ENCODE measurements at regions not wholly inside any gene's neighbourhood (a gene's known extent, or its start where the extent isn't known, plus 50 kb on each side); places are given as distances from the start of the nearest gene placed in this dataset.

DNA sequence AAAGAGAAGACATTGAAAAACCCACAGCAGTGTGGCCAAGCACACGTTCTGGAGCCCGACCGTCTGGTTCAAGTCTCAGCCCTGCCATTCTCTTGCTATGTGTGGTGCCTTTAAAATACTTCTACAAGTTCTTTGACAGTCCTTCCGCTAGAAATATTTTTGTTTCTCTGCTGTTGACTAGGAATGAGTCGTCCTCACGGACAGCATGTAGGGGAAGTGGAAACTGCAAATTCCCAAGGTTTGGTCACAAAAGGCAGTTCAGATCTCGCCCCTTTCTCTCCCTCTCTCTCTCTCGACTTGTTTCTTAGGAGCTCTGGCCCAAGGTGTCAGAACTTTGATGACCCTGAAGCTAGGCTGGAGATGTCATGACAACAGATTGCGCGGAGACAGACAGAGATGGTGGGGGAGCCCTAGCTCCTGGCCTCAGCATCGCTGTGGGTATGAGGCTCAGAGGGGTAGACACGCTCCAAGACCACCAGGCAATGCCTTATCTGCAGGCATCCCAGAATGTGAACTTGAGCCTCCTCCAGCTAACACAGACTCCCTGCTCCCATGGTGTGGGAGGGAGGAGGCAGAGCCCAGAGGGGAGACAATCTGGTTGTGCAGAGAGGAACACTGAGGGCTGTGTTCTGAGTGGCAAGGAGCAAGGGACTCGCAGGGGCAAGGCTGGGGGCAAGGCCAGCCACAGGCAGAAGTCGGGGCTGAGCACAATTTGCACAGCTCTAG lies 368.9 kb upstream of the SULF2 start:
- no peak overlapping the region for H3K9ac ChIP-seq (ENCODE audit: low read length in 3 of 3)
- DNase-seq (no peak), FAIRE-seq (no peak)
- H3K27me3 ChIP-seq (ENCODE audit: control insufficient read depth, insufficient read depth, low read length): no peaks in the 10 kb centered on the region
- H3K36me3 ChIP-seq (ENCODE audit: control insufficient read depth in 2 of 3, insufficient read depth in 3 of 3, low read length in 3 of 3): no peaks in the 10 kb centered on the region
- H3K4me3 ChIP-seq (ENCODE audit: low read length in 3 of 3): no peak overlapping the region
- intact Hi-C loops (cut with DNase I): no loop called here
- peaks cover 0 to 6% (median 0%) of the 10 kb centered on the region in 3 donors for H3K9me3 ChIP-seq (ENCODE audit: control insufficient read depth in 2 of 3, insufficient read depth in 1 of 3, low read length in 3 of 3)
- no peaks in the 10 kb centered on the region for H3K4me1 ChIP-seq (ENCODE audit: control insufficient read depth in 2 of 3, insufficient read depth in 2 of 3, low read depth in 1 of 3, low read length in 3 of 3)
- no peak overlapping the region for H3K27ac ChIP-seq (ENCODE audit: low read depth in 2 of 2, low read length in 2 of 2)
- TF ChIP-seq, protein P1, sequence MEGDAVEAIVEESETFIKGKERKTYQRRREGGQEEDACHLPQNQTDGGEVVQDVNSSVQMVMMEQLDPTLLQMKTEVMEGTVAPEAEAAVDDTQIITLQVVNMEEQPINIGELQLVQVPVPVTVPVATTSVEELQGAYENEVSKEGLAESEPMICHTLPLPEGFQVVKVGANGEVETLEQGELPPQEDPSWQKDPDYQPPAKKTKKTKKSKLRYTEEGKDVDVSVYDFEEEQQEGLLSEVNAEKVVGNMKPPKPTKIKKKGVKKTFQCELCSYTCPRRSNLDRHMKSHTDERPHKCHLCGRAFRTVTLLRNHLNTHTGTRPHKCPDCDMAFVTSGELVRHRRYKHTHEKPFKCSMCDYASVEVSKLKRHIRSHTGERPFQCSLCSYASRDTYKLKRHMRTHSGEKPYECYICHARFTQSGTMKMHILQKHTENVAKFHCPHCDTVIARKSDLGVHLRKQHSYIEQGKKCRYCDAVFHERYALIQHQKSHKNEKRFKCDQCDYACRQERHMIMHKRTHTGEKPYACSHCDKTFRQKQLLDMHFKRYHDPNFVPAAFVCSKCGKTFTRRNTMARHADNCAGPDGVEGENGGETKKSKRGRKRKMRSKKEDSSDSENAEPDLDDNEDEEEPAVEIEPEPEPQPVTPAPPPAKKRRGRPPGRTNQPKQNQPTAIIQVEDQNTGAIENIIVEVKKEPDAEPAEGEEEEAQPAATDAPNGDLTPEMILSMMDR (IDR thresholded peaks at IDR 0.05; ENCODE audit: borderline replicate concordance, extremely low read depth, insufficient read depth): no peak

GRCh38 chr20:48153523-48153922 lies 368.2 kb upstream of the SULF2 start:
- DNase-seq (peak in 4 of 5 donors; percentile 70 to 80 (median 76)), FAIRE-seq (no peak)
- intact Hi-C loops (cut with DNase I): no loop called here
- Histone ChIP-seq H3K9me3 (ENCODE audit: control insufficient read depth in 2 of 3, insufficient read depth in 1 of 3, low read length in 3 of 3) (peaks cover 0 to 6% (median 0%) of the 10 kb centered on the region in 3 donors), H3K27me3 (ENCODE audit: control insufficient read depth, insufficient read depth, low read length) (no peaks in the 10 kb centered on the region), H3K4me1 (ENCODE audit: control insufficient read depth in 2 of 3, insufficient read depth in 2 of 3, low read depth in 1 of 3, low read length in 3 of 3) (no peaks in the 10 kb centered on the region), H3K27ac (ENCODE audit: low read depth in 2 of 2, low read length in 2 of 2) (no peak overlapping the region), H3K4me3 (ENCODE audit: low read length in 3 of 3) (no peak overlapping the region), H3K9ac (ENCODE audit: low read length in 3 of 3) (no peak overlapping the region), H3K36me3 (ENCODE audit: control insufficient read depth in 2 of 3, insufficient read depth in 3 of 3, low read length in 3 of 3) (no peaks in the 10 kb centered on the region)
- TF ChIP-seq, protein P1 (IDR thresholded peaks at IDR 0.05; ENCODE audit: borderline replicate concordance, extremely low read depth, insufficient read depth): no peak

- Histone ChIP-seq H3K4me3 (ENCODE audit: low read length in 3 of 3) (no peak overlapping the region), H3K36me3 (ENCODE audit: control insufficient read depth in 2 of 3, insufficient read depth in 3 of 3, low read length in 3 of 3) (no peaks in the 10 kb centered on the region), H3K27me3 (ENCODE audit: control insufficient read depth, insufficient read depth, low read length) (no peaks in the 10 kb centered on the region), H3K9ac (ENCODE audit: low read length in 3 of 3) (no peak overlapping the region), H3K27ac (ENCODE audit: low read depth in 2 of 2, low read length in 2 of 2) (no peak overlapping the region), H3K4me1 (ENCODE audit: control insufficient read depth in 2 of 3, insufficient read depth in 2 of 3, low read depth in 1 of 3, low read length in 3 of 3) (no peaks in the 10 kb centered on the region), H3K9me3 (ENCODE audit: control insufficient read depth in 2 of 3, insufficient read depth in 1 of 3, low read length in 3 of 3) (peaks cover 0 to 6% (median 0%) of the 10 kb centered on the region in 3 donors)
- TF ChIP-seq, protein P1 (IDR thresholded peaks at IDR 0.05; ENCODE audit: borderline replicate concordance, extremely low read depth, insufficient read depth): no peak
- intact Hi-C loops (cut with DNase I): no loop called here
- DNase-seq (no peak), FAIRE-seq (no peak)
Observed at GRCh38 chr20:48153103-48153502, 367.8 kb upstream of the SULF2 start.
